Mucosa of rectum (tissue), 2 donors: ENCODE measurements at regions not wholly inside any gene's neighbourhood (a gene's known extent, or its start where the extent isn't known, plus 50 kb on each side); places are given as distances from the start of the nearest gene placed in this dataset.

Experiments used
- H3K27ac ChIP-seq, 2 donors: one replicate each; pipeline ENCODE4 v1.7.0; 2013; ENCODE audit warnings: inconsistent platforms in 2 of 2, low read depth in 2 of 2, low read length in 2 of 2
- H3K27me3 ChIP-seq, 2 donors: one replicate each; pipeline ENCODE4 v1.7.0; 2013; ENCODE audit warnings: low read length in 2 of 2; ENCODE audit not compliant: control insufficient read depth in 2 of 2, insufficient read depth in 2 of 2
- H3K36me3 ChIP-seq, 2 donors: one replicate each; pipeline ENCODE4 v1.7.0; 2013; ENCODE audit warnings: low read length in 2 of 2; ENCODE audit not compliant: control insufficient read depth in 2 of 2, insufficient read depth in 2 of 2
- H3K4me1 ChIP-seq, 2 donors: one replicate each; pipeline ENCODE4 v1.7.0; 2013; ENCODE audit warnings: low read length in 2 of 2, mild to moderate bottlenecking in 1 of 2; ENCODE audit not compliant: control insufficient read depth in 2 of 2, insufficient read depth in 2 of 2
- H3K4me3 ChIP-seq, 2 donors: one replicate each; pipeline ENCODE4 v1.7.0; 2013; ENCODE audit warnings: low read length in 2 of 2
- H3K9ac ChIP-seq, 2 donors: one replicate each; pipeline ENCODE4 v1.7.0; 2013; ENCODE audit warnings: low read length in 2 of 2, low read depth in 1 of 2, mild to moderate bottlenecking in 1 of 2
- H3K9me3 ChIP-seq, 2 donors: one replicate each; pipeline ENCODE4 v1.7.0; 2013; ENCODE audit warnings: low read length in 2 of 2; ENCODE audit not compliant: control insufficient read depth in 2 of 2
- donor health status: healthy.
- donor health status: Normal muscosa, but diverticular disease.

GRCh38 chr13:103568314-103568713 lies 502.1 kb upstream of the SLC10A2 start:
- H3K36me3 ChIP-seq = no peaks in the 10 kb centered on the region
- H3K27me3 ChIP-seq = no peaks in the 10 kb centered on the region
- no peak overlapping the region for H3K4me3 ChIP-seq
- H3K9ac ChIP-seq = no peak overlapping the region
- no peaks in the 10 kb centered on the region for H3K4me1 ChIP-seq
- no peak overlapping the region for H3K27ac ChIP-seq
- H3K9me3 ChIP-seq = peaks cover 0 to 2% of the 10 kb centered on the region in 2 donors

DNA sequence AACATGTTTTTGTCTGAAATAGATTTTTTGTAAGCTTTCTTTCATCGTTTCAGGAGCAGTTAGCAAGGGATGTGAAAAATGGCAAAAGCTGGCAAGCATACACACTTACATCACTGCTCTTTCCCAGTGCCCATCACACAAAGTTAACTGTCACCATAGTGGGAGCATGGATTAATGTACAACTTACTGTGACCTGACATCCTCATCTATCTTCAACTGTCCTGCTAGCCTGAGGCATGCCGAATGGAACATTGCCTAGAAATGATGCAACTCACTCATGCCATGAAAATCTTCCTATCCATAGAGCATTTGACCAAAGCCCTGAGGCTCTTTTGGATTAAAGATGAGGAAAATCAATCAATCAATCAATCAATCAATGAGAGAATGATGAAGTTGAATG lies 491.7 kb upstream of the SLC10A2 start:
- H3K27me3 ChIP-seq = no peaks in the 10 kb centered on the region
- no peaks in the 10 kb centered on the region for H3K4me1 ChIP-seq
- H3K27ac ChIP-seq = no peak overlapping the region
- H3K9me3 ChIP-seq = no peaks in the 10 kb centered on the region
- no peak overlapping the region for H3K9ac ChIP-seq
- H3K36me3 ChIP-seq = no peaks in the 10 kb centered on the region
- no peak overlapping the region for H3K4me3 ChIP-seq

GRCh38 chr13:103556681-103557080 lies 490.5 kb upstream of the SLC10A2 start:
- no peak overlapping the region for H3K4me3 ChIP-seq
- H3K9ac ChIP-seq = no peak overlapping the region
- no peak overlapping the region for H3K27ac ChIP-seq
- no peaks in the 10 kb centered on the region for H3K9me3 ChIP-seq
- H3K4me1 ChIP-seq = no peaks in the 10 kb centered on the region
- no peaks in the 10 kb centered on the region for H3K36me3 ChIP-seq
- H3K27me3 ChIP-seq = no peaks in the 10 kb centered on the region

- Histone ChIP-seq H3K4me3 (no peak overlapping the region), H3K9me3 (peaks cover 0 to under 1% of the 10 kb centered on the region in 2 donors), H3K27me3 (no peaks in the 10 kb centered on the region)
Observed at GRCh38 chr13:103547914-103548313, 481.7 kb upstream of the SLC10A2 start.

GRCh38 chr13:103546271-103546670 lies 480.1 kb upstream of the SLC10A2 start:
- no peak overlapping the region for H3K4me3 ChIP-seq
- H3K9me3 ChIP-seq = peaks cover 0 to 2% of the 10 kb centered on the region in 2 donors
- H3K9ac ChIP-seq = no peak overlapping the region
- H3K36me3 ChIP-seq = no peaks in the 10 kb centered on the region
- H3K4me1 ChIP-seq = no peaks in the 10 kb centered on the region
- H3K27ac ChIP-seq = no peak overlapping the region
- H3K27me3 ChIP-seq = no peaks in the 10 kb centered on the region

More at GRCh38 chr13:103547914-103548313, 481.7 kb upstream of the SLC10A2 start:
- Histone ChIP-seq H3K27ac (no peak overlapping the region), H3K4me1 (no peaks in the 10 kb centered on the region), H3K36me3 (no peaks in the 10 kb centered on the region), H3K9ac (no peak overlapping the region)

GRCh38 chr13:103542648-103543047 lies 476.4 kb upstream of the SLC10A2 start:
- no peak overlapping the region for H3K9ac ChIP-seq
- no peaks in the 10 kb centered on the region for H3K36me3 ChIP-seq
- peaks cover 0 to 2% of the 10 kb centered on the region in 2 donors for H3K9me3 ChIP-seq
- H3K27me3 ChIP-seq = no peaks in the 10 kb centered on the region
- H3K27ac ChIP-seq = no peak overlapping the region
- H3K4me3 ChIP-seq = no peak overlapping the region
- H3K4me1 ChIP-seq = no peaks in the 10 kb centered on the region

- Histone ChIP-seq H3K27me3 (no peaks in the 10 kb centered on the region), H3K27ac (no peak overlapping the region), H3K9ac (no peak overlapping the region), H3K4me3 (no peak overlapping the region), H3K9me3 (peaks cover 0 to 2% of the 10 kb centered on the region in 2 donors), H3K36me3 (no peaks in the 10 kb centered on the region), H3K4me1 (no peaks in the 10 kb centered on the region)
Observed at GRCh38 chr13:103540382-103540765, 474.2 kb upstream of the SLC10A2 start.

DNA sequence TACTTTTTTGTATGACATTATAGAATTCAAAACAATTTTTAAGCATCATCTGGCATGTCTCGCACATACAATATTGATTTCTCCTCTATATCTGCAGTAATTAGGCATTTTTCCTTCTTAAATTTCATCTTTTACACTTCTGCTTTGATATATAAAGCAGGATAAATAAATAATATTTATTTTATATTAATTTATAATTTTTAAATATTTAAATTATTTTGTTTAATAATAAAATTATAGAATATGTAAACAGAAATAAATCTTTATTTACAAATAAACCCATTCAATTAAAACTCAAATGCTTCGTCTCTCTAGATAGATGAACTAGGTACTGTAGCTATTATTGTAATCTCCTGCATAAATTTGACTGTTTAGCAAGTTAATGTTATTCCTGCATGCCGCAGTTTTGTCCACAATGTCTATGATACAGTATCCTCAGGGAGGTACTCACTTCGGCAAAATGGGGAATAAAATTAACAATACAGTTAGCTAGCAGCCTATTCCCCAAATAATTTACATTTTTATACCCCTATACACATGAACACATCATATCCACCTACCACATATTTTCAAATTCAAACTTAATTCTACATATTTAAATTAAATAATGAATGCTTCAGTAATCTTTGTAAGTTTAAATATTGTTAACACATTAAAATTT lies 473.6 kb upstream of the SLC10A2 start:
- Histone ChIP-seq H3K27me3 (no peaks in the 10 kb centered on the region), H3K9me3 (peaks cover 0 to 2% of the 10 kb centered on the region in 2 donors), H3K9ac (no peak overlapping the region), H3K36me3 (no peaks in the 10 kb centered on the region), H3K4me1 (no peaks in the 10 kb centered on the region), H3K27ac (no peak overlapping the region), H3K4me3 (no peak overlapping the region)

DNA sequence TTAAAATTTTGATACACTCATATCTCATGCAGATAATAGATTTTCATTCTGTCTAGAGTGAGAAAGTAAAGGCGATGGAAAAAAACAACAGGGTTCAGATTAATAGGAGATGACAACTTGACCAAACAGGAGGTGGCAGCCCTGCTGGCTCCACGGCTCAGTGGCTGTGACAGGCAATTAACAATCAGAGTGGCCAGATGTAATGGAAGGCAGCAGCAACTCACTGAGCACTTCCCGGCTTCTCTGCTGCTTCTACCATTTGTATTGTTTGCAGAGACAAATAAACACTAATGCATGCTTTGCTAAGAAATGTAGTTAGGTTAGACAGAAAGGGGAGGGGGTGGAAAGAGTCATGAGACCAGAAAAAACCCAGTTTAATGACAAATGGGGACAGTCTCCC lies 473.0 kb upstream of the SLC10A2 start:
- H3K4me1 ChIP-seq = no peaks in the 10 kb centered on the region
- H3K27ac ChIP-seq = no peak overlapping the region
- H3K9me3 ChIP-seq = peaks cover 0 to 2% of the 10 kb centered on the region in 2 donors
- no peaks in the 10 kb centered on the region for H3K27me3 ChIP-seq
- H3K36me3 ChIP-seq = no peaks in the 10 kb centered on the region
- no peak overlapping the region for H3K4me3 ChIP-seq
- no peak overlapping the region for H3K9ac ChIP-seq

GRCh38 chr13:103537616-103538015 lies 471.4 kb upstream of the SLC10A2 start:
- H3K27ac ChIP-seq = no peak overlapping the region
- no peaks in the 10 kb centered on the region for H3K4me1 ChIP-seq
- H3K27me3 ChIP-seq = no peaks in the 10 kb centered on the region
- no peak overlapping the region for H3K9ac ChIP-seq
- H3K9me3 ChIP-seq = no peaks in the 10 kb centered on the region
- no peak overlapping the region for H3K4me3 ChIP-seq
- no peaks in the 10 kb centered on the region for H3K36me3 ChIP-seq
